ENCODE measurements at regions not wholly inside any gene's neighbourhood (a gene's known extent, or its start where the extent isn't known, plus 50 kb on each side); places are given as distances from the start of the nearest gene placed in this dataset.

DNA sequence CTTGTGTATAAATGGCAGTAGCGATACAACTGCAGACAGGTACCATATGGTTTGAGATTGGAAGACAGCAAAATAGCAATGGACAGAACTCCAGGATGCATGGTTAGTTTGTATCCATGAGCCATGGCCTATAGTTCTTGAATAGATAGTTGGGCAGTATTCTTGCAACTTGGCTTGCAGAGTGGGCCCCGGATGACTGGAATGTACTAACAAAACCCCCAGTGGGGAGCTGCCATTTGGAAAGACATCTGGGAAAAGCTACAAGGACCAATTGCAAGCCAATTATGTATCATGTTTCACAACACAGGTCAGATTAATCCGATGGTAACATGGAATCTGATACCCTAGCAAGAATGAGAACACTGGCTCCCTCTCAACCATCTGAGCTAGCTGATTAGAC, 279.6 kb downstream of the RERGL start:
- no peak for DNase-seq (ENCODE audit: extremely low read depth in 1 of 4, low spot score in 3 of 4)
- no peaks in the 10 kb centered on the region for H3K27me3 ChIP-seq (ENCODE audit: control insufficient read depth in 2 of 2, insufficient read depth in 2 of 2, low read length in 2 of 2)
- no peaks in the 10 kb centered on the region for H4K20me1 ChIP-seq (replicated peaks; ENCODE audit: control insufficient read depth, insufficient read depth, low read length)
- 0% methylated on average over 3 of the region's 3 CpGs for WGBS (ENCODE audit: insufficient coverage, low coverage, missing lambda C conversion rate)
- TF ChIP-seq EWSR1 (IDR thresholded peaks at IDR 0.05; ENCODE audit: borderline replicate concordance, low read depth, partially characterized antibody) = no peak
- TF ChIP-seq RAD21 (CRISPR knock-in tag; conservative IDR thresholded peaks at IDR 0.05 in 1 of 2, IDR thresholded peaks at IDR 0.05 in 1 of 2) = no peak
- TF ChIP-seq PURB (CRISPR knock-in tag; IDR thresholded peaks at IDR 0.05; ENCODE audit: low read depth) = no peak
- TF ChIP-seq, protein P1, sequence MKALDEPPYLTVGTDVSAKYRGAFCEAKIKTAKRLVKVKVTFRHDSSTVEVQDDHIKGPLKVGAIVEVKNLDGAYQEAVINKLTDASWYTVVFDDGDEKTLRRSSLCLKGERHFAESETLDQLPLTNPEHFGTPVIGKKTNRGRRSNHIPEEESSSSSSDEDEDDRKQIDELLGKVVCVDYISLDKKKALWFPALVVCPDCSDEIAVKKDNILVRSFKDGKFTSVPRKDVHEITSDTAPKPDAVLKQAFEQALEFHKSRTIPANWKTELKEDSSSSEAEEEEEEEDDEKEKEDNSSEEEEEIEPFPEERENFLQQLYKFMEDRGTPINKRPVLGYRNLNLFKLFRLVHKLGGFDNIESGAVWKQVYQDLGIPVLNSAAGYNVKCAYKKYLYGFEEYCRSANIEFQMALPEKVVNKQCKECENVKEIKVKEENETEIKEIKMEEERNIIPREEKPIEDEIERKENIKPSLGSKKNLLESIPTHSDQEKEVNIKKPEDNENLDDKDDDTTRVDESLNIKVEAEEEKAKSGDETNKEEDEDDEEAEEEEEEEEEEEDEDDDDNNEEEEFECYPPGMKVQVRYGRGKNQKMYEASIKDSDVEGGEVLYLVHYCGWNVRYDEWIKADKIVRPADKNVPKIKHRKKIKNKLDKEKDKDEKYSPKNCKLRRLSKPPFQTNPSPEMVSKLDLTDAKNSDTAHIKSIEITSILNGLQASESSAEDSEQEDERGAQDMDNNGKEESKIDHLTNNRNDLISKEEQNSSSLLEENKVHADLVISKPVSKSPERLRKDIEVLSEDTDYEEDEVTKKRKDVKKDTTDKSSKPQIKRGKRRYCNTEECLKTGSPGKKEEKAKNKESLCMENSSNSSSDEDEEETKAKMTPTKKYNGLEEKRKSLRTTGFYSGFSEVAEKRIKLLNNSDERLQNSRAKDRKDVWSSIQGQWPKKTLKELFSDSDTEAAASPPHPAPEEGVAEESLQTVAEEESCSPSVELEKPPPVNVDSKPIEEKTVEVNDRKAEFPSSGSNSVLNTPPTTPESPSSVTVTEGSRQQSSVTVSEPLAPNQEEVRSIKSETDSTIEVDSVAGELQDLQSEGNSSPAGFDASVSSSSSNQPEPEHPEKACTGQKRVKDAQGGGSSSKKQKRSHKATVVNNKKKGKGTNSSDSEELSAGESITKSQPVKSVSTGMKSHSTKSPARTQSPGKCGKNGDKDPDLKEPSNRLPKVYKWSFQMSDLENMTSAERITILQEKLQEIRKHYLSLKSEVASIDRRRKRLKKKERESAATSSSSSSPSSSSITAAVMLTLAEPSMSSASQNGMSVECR (CRISPR knock-in tag; IDR thresholded peaks at IDR 0.05) = no peak
- no peak for TF ChIP-seq DMBX1 (CRISPR knock-in tag; IDR thresholded peaks at IDR 0.05; ENCODE audit: borderline replicate concordance)
- TF ChIP-seq MYBL2 (IDR thresholded peaks at IDR 0.05; ENCODE audit: low read depth) = no peak
- TF ChIP-seq MYBL2 (CRISPR knock-in tag; IDR thresholded peaks at IDR 0.05; ENCODE audit: borderline replicate concordance) = no peak
- no peak for TF ChIP-seq CXXC5 (CRISPR knock-in tag; IDR thresholded peaks at IDR 0.05)
- TF ChIP-seq PTBP1 (IDR thresholded peaks at IDR 0.05; ENCODE audit: low read depth, low read length) = no peak
- no peak for TF ChIP-seq ZNF124 (CRISPR knock-in tag; IDR thresholded peaks at IDR 0.05)
- TF ChIP-seq NELFE (IDR thresholded peaks at IDR 0.05; ENCODE audit: insufficient read depth, insufficient read length) = no peak
- TF ChIP-seq, protein P2, sequence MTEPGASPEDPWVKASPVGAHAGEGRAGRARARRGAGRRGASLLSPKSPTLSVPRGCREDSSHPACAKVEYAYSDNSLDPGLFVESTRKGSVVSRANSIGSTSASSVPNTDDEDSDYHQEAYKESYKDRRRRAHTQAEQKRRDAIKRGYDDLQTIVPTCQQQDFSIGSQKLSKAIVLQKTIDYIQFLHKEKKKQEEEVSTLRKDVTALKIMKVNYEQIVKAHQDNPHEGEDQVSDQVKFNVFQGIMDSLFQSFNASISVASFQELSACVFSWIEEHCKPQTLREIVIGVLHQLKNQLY (CRISPR knock-in tag; conservative IDR thresholded peaks at IDR 0.05) = no peak
- TF ChIP-seq ZNF41 (CRISPR knock-in tag; conservative IDR thresholded peaks at IDR 0.05) = no peak
- TF ChIP-seq ZNF232 (CRISPR knock-in tag; IDR thresholded peaks at IDR 0.05) = no peak
- TF ChIP-seq SAFB2 (IDR thresholded peaks at IDR 0.05; ENCODE audit: borderline replicate concordance, low read depth, low read length, severe bottlenecking) = no peak
- H3K27ac ChIP-seq (ENCODE audit: extremely low read depth, low read depth, low read length) = no peak overlapping the region
- H2AFZ ChIP-seq (ENCODE audit: low read depth, low read length) = no peak overlapping the region
- ATAC-seq = no peak
- in situ Hi-C loops (cut with MboI) = no loop called here
- no peaks in the 10 kb centered on the region for H3K79me2 ChIP-seq (ENCODE audit: control insufficient read depth, insufficient read depth, low read length)
- ChIA-PET CTCF (ENCODE audit: low intra/inter-chr PET ratio) (no interaction called here), POLR2A (no interaction called here)
- no peak overlapping the region for H3K9ac ChIP-seq (ENCODE audit: insufficient read depth in 1 of 2, low read depth in 2 of 2, low read length in 2 of 2)
- H3K4me2 ChIP-seq (ENCODE audit: insufficient read depth, low read length) = no peak overlapping the region
- H3K9me1 ChIP-seq (ENCODE audit: control insufficient read depth, insufficient read depth, low read length) = no peaks in the 10 kb centered on the region
- BruUV-seq (replicated peaks) = no TSS peak
- H3K4me1 ChIP-seq (replicated peaks in 1 of 2; ENCODE audit: control insufficient read depth in 2 of 2, insufficient read depth in 2 of 2, low read length in 2 of 2) = no peaks in the 10 kb centered on the region
- H3K4me3 ChIP-seq = no peak overlapping the region
- H3K36me3 ChIP-seq (ENCODE audit: control insufficient read depth, insufficient read depth, low read length) = no peaks in the 10 kb centered on the region
- H3K9me3 ChIP-seq (replicated peaks; ENCODE audit: control insufficient read depth, insufficient read depth, low read depth, low read length) = no peaks in the 10 kb centered on the region
- FAIRE-seq = no peak
- intact Hi-C loops (cut with micrococcal nuclease) = no loop called here
